ENCODE measurements at regions not wholly inside any gene's neighbourhood (a gene's known extent, or its start where the extent isn't known, plus 50 kb on each side); places are given as distances from the start of the nearest gene placed in this dataset.
"Not testable (repeated sequence)": the region's sequence is repeated elsewhere in the genome, so short reads cannot be mapped to it uniquely, and the experiment has no call there.

DNA sequence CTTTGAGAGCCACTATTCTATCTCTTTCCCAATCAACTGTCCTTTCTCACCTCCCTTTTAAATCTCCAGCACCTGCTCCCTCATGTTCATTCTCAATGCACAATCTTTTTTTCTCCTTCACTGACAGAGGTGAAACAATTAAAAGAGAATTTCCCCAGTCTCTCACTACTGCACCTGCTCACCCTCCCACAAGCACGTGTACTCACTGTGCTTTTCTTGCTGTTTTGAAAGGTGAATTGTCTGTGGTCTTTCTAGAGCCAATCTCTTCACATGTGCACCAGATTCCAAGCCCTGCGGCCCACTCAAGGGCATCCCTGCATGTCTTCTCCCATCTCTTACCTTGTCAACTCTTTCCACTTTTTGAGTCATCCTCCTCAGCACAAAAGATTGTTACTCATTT is 95.8 kb downstream of the SPDYE17 start:
- H3K27ac ChIP-seq; DNase-seq; intact Hi-C loops (cut with DNase I): not testable (repeated sequence)

DNA sequence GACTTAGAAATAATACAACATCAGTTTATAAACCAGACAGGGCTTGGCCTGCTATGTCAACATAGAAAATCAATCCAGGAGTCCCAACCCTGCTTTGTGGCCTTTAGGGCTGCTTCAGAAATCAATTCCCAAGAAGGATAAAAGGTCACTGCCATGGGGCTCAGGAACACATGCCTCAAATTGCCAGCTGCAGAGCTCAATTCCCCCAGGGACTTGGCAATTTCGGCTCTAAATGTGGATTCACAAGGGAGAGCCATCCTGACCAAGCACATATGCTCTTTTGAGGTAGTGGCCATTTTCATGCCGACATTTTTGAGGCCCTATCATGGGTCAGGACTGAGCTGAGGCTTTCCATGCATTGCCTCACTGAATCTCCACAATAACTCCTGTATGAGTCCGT is 97.5 kb downstream of the SPDYE17 start:
- DNase-seq; H3K36me3 ChIP-seq; intact Hi-C loops (cut with DNase I); H3K9me3 ChIP-seq; H3K4me3 ChIP-seq; H3K9ac ChIP-seq (ENCODE audit: low read depth in 2 of 2, low read length in 2 of 2); H3K27me3 ChIP-seq; H3K4me1 ChIP-seq; H3K27ac ChIP-seq: not testable (repeated sequence)

More for the DNA sequence above, 95.8 kb downstream of the SPDYE17 start:
- H3K4me1 ChIP-seq; H3K4me3 ChIP-seq; H3K9me3 ChIP-seq; H3K9ac ChIP-seq (ENCODE audit: low read depth in 2 of 2, low read length in 2 of 2); H3K36me3 ChIP-seq; H3K27me3 ChIP-seq: not testable (repeated sequence)

DNA sequence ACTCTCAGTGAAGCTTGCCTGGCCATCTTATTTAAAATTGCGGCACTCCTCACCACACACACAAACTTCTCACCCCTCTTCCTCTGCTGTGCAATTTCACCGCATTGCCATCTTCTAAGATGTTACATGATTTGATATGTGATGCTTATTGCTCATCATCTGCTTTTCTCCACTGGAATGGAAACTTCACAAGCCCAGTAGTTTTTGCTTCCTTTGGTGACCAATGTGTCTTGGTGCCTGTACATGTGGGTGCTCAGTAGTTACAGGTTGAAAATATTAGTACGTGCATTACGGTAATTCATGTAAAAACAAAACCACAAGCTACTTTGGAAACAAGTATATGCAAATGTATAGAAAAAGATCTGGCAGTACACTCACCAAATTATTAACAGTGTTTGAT is 99.2 kb downstream of the SPDYE17 start:
- H3K36me3 ChIP-seq; H3K27me3 ChIP-seq; H3K9me3 ChIP-seq; H3K4me3 ChIP-seq; H3K9ac ChIP-seq (ENCODE audit: low read depth in 2 of 2, low read length in 2 of 2); intact Hi-C loops (cut with DNase I); H3K4me1 ChIP-seq; H3K27ac ChIP-seq; DNase-seq: not testable (repeated sequence)

DNA sequence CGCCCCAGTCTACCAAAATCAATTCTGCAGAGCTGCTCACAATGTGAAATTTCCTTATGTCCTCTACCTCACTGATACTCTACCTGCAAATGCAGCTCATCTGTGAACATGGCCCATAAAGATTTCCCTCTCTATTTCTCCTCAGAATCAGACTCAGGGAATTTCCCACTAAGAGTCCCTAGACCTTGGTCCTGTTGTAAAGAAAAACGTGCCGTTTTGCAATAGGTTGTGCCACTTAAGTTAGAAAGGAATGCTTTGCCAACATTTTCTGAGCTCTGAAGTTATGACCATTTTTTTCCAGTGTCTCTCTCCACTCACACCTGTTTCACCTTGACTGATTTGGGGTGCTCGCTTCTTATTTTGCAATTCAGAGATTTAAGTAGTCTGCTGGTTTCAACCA is 100.7 kb downstream of the SPDYE17 start:
- H3K4me1 ChIP-seq; H3K27me3 ChIP-seq; H3K4me3 ChIP-seq; H3K9me3 ChIP-seq; intact Hi-C loops (cut with DNase I); DNase-seq; H3K27ac ChIP-seq; H3K36me3 ChIP-seq; H3K9ac ChIP-seq (ENCODE audit: low read depth in 2 of 2, low read length in 2 of 2): not testable (repeated sequence)

DNA sequence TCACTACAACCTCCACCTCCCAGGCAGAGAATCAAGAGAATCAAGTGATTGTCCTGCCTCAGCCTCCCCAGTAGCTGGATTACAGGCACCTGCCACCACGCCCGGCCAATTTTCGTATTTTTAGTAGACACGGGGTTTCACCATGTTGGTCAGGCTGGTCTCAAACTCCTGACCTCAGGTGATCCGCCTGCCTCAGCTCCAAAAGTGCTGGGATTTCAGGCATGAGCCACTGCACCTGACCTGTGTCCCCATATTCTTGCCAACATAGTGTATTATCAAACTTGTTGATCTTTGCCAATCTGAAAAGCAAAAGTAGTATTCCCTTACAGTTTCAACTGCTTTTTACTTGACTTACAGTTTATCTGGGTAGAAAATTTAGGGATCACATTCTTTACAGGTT is 101.7 kb downstream of the SPDYE17 start:
- intact Hi-C loops (cut with DNase I); DNase-seq: not testable (repeated sequence)

DNA sequence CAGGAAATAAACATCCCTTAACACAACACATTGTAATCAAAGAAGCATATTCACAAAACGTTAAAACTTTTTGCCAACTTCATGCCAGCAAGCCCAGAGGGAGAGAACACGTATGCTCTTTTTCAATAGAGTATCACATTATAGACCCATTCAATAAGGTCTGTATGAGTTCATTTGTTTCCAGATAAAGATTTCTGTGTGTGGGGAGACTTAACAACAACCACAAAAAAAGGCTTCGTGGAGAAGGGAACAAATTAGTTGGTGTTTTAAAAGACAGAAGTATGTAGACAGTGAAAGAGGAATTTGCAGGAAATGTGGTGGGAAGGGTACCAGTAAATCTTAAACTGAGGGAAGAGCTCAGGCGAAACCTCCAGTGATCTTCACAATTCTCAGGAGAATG is 103.4 kb downstream of the SPDYE17 start:
- H3K27me3 ChIP-seq; DNase-seq; H3K4me1 ChIP-seq; H3K36me3 ChIP-seq; intact Hi-C loops (cut with DNase I); H3K9ac ChIP-seq (ENCODE audit: low read depth in 2 of 2, low read length in 2 of 2); H3K27ac ChIP-seq; H3K4me3 ChIP-seq; H3K9me3 ChIP-seq: not testable (repeated sequence)

More for the DNA sequence above, 101.7 kb downstream of the SPDYE17 start:
- not testable (repeated sequence) for H3K27me3 ChIP-seq; H3K9me3 ChIP-seq; H3K9ac ChIP-seq (ENCODE audit: low read depth in 2 of 2, low read length in 2 of 2); H3K4me3 ChIP-seq; H3K27ac ChIP-seq; H3K36me3 ChIP-seq; H3K4me1 ChIP-seq

DNA sequence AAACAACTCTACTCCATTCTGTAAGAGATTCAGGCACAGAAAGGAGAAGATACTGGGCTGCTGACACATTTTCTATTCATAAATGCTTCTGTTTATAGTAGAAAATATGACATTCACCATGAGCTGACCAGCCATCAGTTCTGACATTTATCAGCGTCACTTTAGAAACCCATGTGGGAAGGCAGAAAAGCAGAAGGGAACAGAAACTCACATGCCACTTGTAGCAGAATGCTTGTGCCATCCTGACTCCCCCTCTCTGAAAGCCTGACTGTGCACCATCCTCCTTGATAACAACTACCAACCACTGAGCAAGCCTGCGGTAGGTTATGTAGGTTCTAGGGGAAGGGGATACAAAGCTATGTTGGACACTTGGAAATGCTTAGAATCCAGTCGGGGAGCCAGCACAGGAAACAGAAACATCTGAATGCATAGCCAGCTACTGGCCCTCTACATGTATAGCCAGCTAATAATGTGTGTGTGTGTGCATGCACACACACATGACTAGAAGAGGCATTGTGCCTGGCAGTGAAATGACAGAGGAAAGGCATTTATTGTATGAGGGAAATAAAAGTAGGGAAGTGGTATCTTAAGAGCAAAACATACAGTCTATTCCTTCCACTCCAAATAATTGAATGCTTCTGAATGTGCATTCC is 104.3 kb downstream of the SPDYE17 start:
- H3K4me1 ChIP-seq; H3K27me3 ChIP-seq; DNase-seq; H3K4me3 ChIP-seq; intact Hi-C loops (cut with DNase I); H3K27ac ChIP-seq; H3K9me3 ChIP-seq; H3K36me3 ChIP-seq; H3K9ac ChIP-seq (ENCODE audit: low read depth in 2 of 2, low read length in 2 of 2): not testable (repeated sequence)

DNA sequence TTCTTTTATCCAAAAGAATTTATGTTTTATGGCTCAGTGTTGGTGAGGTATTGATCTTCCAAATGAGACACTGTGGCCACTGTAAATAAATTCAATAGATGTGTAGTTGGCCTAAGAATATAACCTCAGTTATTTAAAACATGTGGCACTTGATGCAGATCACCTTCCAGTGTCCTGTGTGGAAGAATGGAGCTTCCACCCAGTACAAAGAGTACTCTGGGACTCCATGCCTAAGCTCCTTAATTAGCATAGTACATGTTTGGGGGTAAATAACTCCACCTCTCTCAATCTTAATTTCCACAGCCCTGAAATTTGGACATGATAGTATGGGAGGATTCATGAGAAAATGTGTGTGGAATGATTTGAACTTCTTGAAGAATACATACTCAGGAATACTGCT is 105.7 kb downstream of the SPDYE17 start:
- intact Hi-C loops (cut with DNase I); H3K9ac ChIP-seq (ENCODE audit: low read depth in 2 of 2, low read length in 2 of 2); H3K9me3 ChIP-seq; H3K4me3 ChIP-seq; H3K27ac ChIP-seq; H3K4me1 ChIP-seq; H3K36me3 ChIP-seq; DNase-seq; H3K27me3 ChIP-seq: not testable (repeated sequence)

DNA sequence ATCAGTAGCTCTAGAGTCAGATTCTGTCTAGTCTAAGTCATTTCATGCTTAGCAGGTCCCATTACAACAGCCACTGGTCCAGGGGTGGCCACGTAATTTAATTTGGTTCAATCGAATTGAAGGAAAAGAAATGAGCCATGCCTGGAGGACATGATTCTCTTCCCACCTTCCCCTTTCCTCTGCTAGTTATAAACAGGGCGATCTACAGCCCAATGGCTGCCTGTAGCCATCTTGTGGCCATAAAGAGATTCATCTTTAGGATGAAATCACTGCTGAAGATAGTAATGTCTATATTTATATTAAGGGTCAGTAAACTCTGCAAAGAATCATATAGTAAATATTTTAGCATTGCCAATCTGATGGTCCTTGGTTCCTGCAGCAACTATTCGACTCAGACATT is 107.4 kb downstream of the SPDYE17 start:
- intact Hi-C loops (cut with DNase I); H3K4me3 ChIP-seq; H3K9me3 ChIP-seq; H3K36me3 ChIP-seq; H3K27ac ChIP-seq; H3K4me1 ChIP-seq; H3K9ac ChIP-seq (ENCODE audit: low read depth in 2 of 2, low read length in 2 of 2); H3K27me3 ChIP-seq; DNase-seq: not testable (repeated sequence)

DNA sequence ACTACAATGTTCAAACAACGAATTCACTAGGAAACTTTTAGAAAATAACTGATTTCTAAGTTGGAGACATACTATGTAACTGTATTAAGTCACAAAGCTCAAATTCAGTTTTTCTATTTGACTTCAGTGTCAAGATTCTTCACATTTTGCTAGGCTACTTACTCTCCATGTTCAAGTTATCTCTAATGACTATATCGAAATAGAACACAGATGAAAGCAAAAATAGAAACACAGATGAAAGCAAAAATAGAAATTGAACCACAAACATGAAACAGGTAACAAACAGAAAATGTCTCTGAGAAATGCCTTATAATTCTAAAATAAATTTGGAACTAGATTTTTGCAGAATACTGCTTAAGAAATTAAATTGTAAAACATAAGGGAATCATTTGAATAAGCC is 113.5 kb downstream of the SPDYE17 start:
- intact Hi-C loops (cut with DNase I); H3K4me3 ChIP-seq: not testable (repeated sequence)

DNA sequence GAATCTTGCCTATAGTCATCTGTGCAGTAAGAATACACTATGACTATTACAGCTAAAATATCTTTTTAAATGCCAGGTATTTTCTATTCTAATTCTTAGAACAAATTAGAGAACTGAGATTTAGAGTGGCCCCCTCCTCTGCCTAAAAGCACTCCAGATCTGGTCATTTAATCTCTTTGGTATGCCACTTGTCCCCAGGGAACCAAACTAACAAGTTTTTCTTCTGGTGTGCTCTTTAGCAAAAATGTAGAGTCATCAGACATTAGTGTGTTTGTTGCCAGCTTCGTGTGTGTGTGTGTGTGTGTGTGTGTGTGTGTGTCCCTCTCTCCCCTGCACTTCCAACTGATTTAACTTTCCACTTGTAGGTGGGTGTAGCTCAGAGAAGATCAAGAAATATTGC is 117.8 kb downstream of the SPDYE17 start:
- intact Hi-C loops (cut with DNase I); H3K9me3 ChIP-seq; H3K27ac ChIP-seq: not testable (repeated sequence)

More for the DNA sequence above, 113.5 kb downstream of the SPDYE17 start:
- H3K9ac ChIP-seq (ENCODE audit: low read depth in 2 of 2, low read length in 2 of 2); H3K4me1 ChIP-seq; H3K27ac ChIP-seq; H3K36me3 ChIP-seq; H3K9me3 ChIP-seq; H3K27me3 ChIP-seq; DNase-seq: not testable (repeated sequence)

DNA sequence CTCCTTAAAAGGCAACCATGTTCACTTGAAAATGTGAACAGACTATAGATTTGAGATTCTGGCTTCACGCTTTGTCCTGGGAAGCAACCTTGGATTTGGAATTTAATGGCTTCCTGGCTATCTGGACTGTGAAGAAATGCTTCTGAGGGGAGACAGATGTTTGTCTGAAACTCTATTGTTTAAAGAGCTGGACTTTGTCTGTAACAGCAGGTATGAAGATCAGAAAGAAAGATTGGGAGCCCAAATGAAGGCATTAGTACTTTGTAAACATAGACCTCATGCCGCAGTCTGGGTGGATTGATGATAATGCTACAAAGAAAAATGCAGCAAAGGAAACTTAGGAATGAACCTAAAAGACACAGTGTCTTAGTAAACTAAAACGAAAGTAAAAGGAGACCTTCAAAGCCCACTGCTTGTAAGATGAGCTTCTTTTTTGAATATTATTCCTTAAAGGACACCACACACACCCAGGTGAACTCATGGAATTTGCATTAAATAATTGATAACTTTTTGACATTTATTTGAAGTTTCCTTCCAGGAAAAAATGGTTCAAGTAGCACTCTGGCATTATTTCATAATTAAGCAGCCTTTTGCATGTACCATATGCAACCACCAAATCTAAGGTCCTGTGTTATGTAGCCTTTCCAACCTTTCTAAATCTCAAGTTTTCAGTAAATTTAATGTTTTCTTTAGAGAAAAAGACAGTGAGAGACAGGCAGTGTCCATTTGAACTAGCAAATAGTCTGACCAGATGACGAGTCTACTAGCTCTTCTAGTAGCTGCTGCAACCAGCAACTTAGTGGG is 119.9 kb downstream of the SPDYE17 start:
- H3K36me3 ChIP-seq; H3K9ac ChIP-seq (ENCODE audit: low read depth in 2 of 2, low read length in 2 of 2); H3K27me3 ChIP-seq; H3K27ac ChIP-seq; H3K4me1 ChIP-seq; intact Hi-C loops (cut with DNase I); H3K4me3 ChIP-seq; H3K9me3 ChIP-seq; DNase-seq: not testable (repeated sequence)

More for the DNA sequence above, 117.8 kb downstream of the SPDYE17 start:
- not testable (repeated sequence) for H3K9ac ChIP-seq (ENCODE audit: low read depth in 2 of 2, low read length in 2 of 2); H3K36me3 ChIP-seq; H3K4me1 ChIP-seq; DNase-seq; H3K27me3 ChIP-seq; H3K4me3 ChIP-seq

DNA sequence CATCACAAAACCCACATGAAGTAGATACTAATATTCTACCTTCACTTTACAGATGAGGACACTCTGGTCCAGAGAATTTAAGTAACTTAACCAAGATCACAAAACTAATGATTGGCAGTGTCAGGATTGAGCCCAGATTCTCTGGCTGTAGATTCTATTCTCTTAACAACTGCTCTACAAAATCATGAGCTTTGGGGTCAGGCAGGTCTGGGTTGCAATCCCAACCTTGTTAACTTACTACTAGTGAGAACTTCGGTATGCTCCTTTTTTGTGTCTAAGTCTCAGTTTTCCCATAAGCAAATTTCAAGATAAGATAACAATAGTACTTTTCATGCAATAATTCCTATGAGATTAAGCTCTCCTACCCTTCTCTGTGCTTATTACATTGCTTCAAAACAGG is 127.5 kb downstream of the SPDYE17 start:
- H3K4me1 ChIP-seq; H3K36me3 ChIP-seq; H3K9me3 ChIP-seq; H3K4me3 ChIP-seq; intact Hi-C loops (cut with DNase I); H3K27me3 ChIP-seq; H3K9ac ChIP-seq (ENCODE audit: low read depth in 2 of 2, low read length in 2 of 2); H3K27ac ChIP-seq; DNase-seq: not testable (repeated sequence)
